Duodenal mucosa (tissue), 2 donors: ENCODE measurements at regions not wholly inside any gene's neighbourhood (a gene's known extent, or its start where the extent isn't known, plus 50 kb on each side); places are given as distances from the start of the nearest gene placed in this dataset.
"Not testable (repeated sequence)": the region's sequence is repeated elsewhere in the genome, so short reads cannot be mapped to it uniquely, and the experiment has no call there.

Experiments
- H3K27ac ChIP-seq: one replicate; pipeline ENCODE4 v1.7.0; 2013; ENCODE audit warnings: low read depth, low read length
- H3K27me3 ChIP-seq, 2 donors: one replicate each; pipeline ENCODE4 v1.7.0; 2013; ENCODE audit warnings: low read length in 2 of 2, control low read depth in 1 of 2; ENCODE audit not compliant: insufficient read depth in 2 of 2, control insufficient read depth in 1 of 2
- H3K36me3 ChIP-seq, 2 donors: one replicate each; pipeline ENCODE4 v1.7.0; 2013; ENCODE audit warnings: low read length in 2 of 2, control low read depth in 1 of 2; ENCODE audit not compliant: insufficient read depth in 2 of 2, control insufficient read depth in 1 of 2
- H3K4me1 ChIP-seq, 2 donors: one replicate each; pipeline ENCODE4 v1.7.0; 2013; ENCODE audit warnings: low read length in 2 of 2, control low read depth in 1 of 2; ENCODE audit not compliant: insufficient read depth in 2 of 2, control insufficient read depth in 1 of 2
- H3K4me3 ChIP-seq, 2 donors: one replicate each; pipeline ENCODE4 v1.7.0; 2013; ENCODE audit warnings: low read length in 2 of 2, low read depth in 1 of 2
- H3K9ac ChIP-seq, 2 donors: one replicate each; pipeline ENCODE4 v1.7.0; 2013; ENCODE audit warnings: low read length in 2 of 2, low read depth in 1 of 2
- H3K9me3 ChIP-seq, 2 donors: one replicate each; pipeline ENCODE4 v1.7.0; 2013; ENCODE audit warnings: low read length in 2 of 2, control low read depth in 1 of 2; ENCODE audit not compliant: control insufficient read depth in 1 of 2

DNA sequence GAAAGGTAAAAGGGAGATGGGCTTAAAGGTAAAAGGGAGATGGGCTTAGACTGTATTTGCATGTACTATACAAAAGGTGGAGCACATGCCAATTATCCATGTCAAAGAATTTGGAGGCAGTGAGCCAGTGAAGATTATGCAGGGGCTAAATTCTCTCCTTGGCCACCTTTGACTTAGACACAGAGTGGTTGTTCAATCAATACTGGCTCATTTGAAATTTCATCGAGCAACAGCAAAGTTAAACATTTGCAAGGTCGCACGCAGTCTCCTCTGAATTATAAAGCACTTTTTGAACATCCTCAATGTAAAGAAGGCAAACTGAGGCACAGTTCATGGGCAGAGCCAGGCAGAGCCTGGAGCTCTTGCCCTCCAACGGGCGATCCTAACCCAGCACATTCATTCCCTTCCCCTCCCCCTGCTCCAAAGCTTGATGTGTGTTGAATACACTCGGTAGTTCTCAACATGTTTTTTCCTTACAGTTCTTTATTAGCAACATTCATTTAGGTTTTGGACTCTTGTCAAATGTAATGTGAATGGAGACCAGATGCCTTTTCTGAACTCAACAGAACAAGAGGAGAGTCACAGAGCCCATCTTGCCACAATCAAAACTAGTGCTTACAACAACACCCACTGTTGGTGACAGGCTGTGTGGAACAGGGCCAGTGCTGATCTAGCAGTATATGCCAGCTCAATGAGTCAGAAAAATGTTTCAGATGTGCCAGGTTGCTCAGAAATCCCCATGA, 169.7 kb upstream of the G2E3 start:
- Histone ChIP-seq H3K4me3 (no peak overlapping the region), H3K27me3 (no peaks in the 10 kb centered on the region), H3K4me1 (no peaks in the 10 kb centered on the region), H3K36me3 (no peaks in the 10 kb centered on the region), H3K9me3 (no peaks in the 10 kb centered on the region), H3K27ac (no peak overlapping the region), H3K9ac (no peak overlapping the region)

DNA sequence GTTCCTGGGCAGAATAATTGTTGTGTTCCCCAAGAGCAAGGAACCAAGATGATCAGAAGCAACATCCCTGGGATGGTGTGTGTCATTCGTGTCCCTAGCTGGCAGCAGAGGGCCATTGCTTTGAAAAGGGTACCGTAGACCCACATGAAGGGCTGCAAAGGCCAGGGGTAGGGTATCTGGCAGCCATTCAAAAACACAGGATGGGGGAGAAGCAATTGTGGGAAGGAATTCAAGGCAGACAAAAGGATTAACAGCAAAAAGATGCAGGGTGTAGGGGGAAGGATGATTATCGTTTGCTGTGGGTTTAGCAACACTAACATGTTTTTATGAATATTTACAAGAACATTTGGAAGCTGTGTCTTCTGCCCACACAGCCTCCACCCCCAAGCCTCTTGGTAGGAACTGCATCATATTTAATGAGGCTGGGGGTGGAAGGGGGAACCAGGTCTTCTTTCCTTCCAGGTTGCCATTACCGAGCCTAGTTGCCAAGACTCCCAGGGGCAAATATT, 169.0 kb upstream of the G2E3 start:
- H3K9me3 ChIP-seq: no peaks in the 10 kb centered on the region
- no peaks in the 10 kb centered on the region for H3K36me3 ChIP-seq
- H3K9ac ChIP-seq: no peak overlapping the region
- H3K4me3 ChIP-seq: no peak overlapping the region
- H3K27ac ChIP-seq: no peak overlapping the region
- H3K27me3 ChIP-seq: no peaks in the 10 kb centered on the region
- H3K4me1 ChIP-seq: no peaks in the 10 kb centered on the region

DNA sequence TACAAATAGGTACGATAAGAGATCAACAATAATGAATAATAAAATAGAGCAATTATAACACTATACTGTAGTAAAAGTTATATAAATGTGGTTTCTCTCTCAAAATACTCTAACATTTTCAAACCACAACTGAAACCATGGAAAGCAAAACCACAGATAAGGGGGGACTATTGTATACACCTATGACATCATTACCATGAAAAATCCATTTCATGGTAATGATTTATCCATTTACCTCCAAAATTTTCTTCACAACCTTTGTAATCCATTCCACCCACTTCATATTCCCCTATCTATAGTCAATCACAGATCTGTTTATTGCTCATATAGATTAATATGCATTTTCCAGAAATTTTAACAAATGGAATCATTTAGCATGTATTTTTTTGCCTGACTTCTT, 163.9 kb upstream of the G2E3 start:
- no peak overlapping the region for H3K4me3 ChIP-seq
- H3K4me1 ChIP-seq: no peaks in the 10 kb centered on the region
- H3K27ac ChIP-seq: no peak overlapping the region
- H3K27me3 ChIP-seq: no peaks in the 10 kb centered on the region
- no peaks in the 10 kb centered on the region for H3K9me3 ChIP-seq
- H3K36me3 ChIP-seq: no peaks in the 10 kb centered on the region
- H3K9ac ChIP-seq: no peak overlapping the region

DNA sequence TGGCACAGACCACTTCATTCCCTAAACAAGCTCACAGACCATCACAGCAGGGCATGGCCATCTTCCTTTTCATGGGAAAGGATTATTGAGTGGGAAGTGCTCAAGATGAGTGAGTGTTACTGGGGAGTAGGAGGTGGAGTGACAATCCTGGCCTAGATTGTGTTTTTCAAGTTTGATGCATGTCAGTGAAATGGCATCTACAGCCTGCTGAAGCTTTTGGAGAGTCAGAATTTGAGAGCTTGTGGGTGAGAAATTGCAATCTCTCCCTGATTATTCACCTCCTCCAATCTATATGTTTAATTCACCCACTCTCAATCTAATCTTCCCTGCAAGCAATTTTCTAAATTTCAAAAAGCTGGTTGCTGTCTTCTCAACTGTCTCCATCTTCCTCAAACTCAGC, 156.1 kb upstream of the G2E3 start:
- Histone ChIP-seq H3K4me3 (no peak overlapping the region), H3K27me3 (no peaks in the 10 kb centered on the region), H3K4me1 (no peaks in the 10 kb centered on the region), H3K27ac (no peak overlapping the region), H3K36me3 (no peaks in the 10 kb centered on the region), H3K9me3 (no peaks in the 10 kb centered on the region), H3K9ac (no peak overlapping the region)

DNA sequence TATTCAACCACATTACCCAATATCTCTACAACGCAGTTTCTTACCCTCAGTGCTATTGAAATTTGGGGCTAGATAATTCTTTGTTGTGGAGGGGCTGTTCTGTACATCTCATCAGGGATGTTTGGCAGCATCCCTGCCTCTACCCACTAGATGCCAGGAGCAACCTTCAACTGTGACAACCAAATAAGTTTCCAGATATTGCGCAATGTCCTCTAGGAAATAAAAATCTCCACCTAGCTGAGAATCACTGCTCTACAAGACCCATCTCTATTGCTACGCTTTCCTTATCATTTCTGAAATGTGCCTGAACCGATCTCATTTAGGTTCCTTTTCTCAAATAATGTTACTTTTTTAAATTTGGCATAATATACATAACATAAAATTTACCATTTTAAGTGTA, 155.2 kb upstream of the G2E3 start:
- Histone ChIP-seq H3K4me3 (no peak overlapping the region), H3K9me3 (no peaks in the 10 kb centered on the region), H3K27ac (no peak overlapping the region), H3K4me1 (no peaks in the 10 kb centered on the region), H3K36me3 (no peaks in the 10 kb centered on the region), H3K9ac (no peak overlapping the region), H3K27me3 (no peaks in the 10 kb centered on the region)

DNA sequence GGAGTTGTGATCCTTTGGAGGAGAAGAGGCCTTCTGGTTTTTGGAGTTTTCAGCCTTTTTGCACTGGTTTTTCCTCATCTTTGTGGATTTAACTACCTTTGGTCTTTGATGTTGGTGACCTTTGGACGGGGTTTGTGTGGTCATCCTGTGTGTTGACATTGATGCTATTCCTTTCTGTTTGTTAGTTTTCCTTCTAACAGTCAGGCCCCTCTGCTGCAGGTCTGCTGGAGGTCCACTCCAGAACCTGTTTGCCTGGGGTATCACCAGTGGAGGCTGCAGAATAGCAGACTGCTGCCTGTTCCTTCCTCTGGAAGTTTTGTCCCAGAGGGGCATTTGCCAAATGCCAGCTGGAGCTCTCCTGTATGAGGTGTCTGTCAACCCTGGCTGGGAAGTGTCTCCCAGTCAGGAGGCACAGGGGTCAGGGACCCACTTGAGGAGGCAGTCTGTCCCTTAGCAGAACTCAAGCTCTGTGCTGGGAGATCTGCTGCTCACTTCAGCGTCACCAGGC, 149.4 kb upstream of the G2E3 start:
- H3K9me3 ChIP-seq, H3K4me1 ChIP-seq, H3K36me3 ChIP-seq, H3K27ac ChIP-seq, H3K27me3 ChIP-seq, H3K4me3 ChIP-seq, H3K9ac ChIP-seq: not testable (repeated sequence)

DNA sequence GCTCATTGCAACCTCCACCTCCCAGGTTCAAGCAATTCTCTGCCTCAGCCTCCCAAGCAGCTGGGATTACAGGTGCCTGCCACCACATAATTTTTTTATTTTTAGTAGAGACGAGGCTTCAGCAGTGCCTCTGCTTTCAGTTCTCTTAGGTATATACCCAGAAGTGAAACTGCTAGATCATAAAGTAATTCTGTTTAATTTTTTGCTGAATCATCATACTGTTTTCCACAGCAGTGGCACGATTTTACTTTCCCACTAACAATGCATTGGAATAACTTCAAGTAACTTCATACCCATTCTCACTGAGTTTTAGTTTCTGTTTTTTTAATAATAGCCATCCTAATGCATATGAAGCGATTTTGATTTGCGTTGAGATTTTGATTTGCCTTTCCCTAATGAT, 148.0 kb upstream of the G2E3 start:
- Histone ChIP-seq H3K4me1 (no peaks in the 10 kb centered on the region), H3K27me3 (no peaks in the 10 kb centered on the region), H3K27ac (no peak overlapping the region)

DNA sequence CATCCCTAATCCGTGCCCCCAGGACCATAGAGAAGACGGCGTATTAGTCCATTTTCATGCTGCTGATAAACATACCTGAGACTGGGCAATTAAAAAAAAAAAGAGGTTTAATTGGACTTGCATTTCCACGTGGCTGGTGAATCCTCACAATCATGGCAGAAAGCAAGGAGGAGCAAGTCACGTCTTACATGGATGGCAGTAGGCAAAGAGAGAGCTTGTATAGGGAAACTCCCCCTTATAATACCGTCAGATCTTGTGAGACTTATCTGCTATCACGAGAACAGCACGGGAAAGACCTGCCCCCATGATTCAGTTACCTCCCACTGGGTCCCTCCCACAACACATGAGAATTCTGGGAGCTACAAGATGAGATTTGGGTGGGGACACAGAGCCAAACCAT, 145.8 kb upstream of the G2E3 start:
- H3K4me1 ChIP-seq, H3K27ac ChIP-seq, H3K9ac ChIP-seq, H3K9me3 ChIP-seq, H3K27me3 ChIP-seq, H3K4me3 ChIP-seq, H3K36me3 ChIP-seq: not testable (repeated sequence)

More for the DNA sequence above, 148.0 kb upstream of the G2E3 start:
- Histone ChIP-seq H3K9ac (no peak overlapping the region), H3K36me3 (no peaks in the 10 kb centered on the region), H3K4me3 (no peak overlapping the region), H3K9me3 (peaks cover 0 to 2% of the 10 kb centered on the region in 2 donors)

DNA sequence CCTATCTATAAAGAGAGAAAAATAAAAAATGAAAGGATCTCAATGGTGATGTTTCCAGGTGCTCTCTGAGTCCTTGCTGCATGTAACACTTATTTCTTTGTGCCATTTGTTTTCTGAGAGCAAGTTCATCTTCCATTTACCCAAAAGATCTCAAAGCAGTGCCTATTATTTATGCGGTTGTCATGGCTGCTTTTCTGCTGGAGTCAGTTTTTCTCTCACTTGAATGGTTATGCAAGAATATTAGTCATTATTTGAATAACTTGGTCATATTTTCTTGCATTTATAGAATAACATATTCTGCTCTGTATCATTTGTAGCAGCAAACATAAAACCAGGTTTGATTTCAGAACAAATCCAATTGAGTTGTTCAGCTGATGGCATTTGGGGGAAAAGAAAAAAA, 141.8 kb upstream of the G2E3 start:
- Histone ChIP-seq H3K27ac (no peak overlapping the region), H3K36me3 (no peaks in the 10 kb centered on the region), H3K9me3 (peaks cover 0 to 2% of the 10 kb centered on the region in 2 donors), H3K9ac (no peak overlapping the region), H3K27me3 (no peaks in the 10 kb centered on the region), H3K4me3 (no peak overlapping the region), H3K4me1 (no peaks in the 10 kb centered on the region)

DNA sequence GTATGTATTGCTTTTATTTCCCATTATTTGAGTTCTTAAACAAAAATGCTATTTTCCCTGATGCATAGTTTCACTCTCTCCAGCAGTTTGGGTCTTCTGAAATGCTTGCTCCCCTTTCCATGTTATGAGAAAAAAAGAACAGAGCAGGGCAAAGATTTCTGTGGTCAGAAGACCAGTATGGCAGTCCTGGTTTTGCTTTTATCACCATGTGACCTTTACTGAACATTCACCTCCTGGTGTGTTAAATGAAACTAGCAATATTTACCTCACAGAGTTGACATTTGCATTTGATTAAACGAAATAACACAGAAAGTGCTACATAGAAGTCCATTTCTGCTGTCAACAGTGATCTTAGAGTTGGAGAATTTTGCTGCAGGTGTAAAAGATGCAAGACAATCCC, 141.0 kb upstream of the G2E3 start:
- peaks cover 0 to 2% of the 10 kb centered on the region in 2 donors for H3K9me3 ChIP-seq
- H3K27ac ChIP-seq: no peak overlapping the region
- H3K9ac ChIP-seq: no peak overlapping the region
- no peaks in the 10 kb centered on the region for H3K36me3 ChIP-seq
- no peaks in the 10 kb centered on the region for H3K4me1 ChIP-seq
- no peaks in the 10 kb centered on the region for H3K27me3 ChIP-seq
- H3K4me3 ChIP-seq: no peak overlapping the region
